ENCODE measurements at regions not wholly inside any gene's neighbourhood (a gene's known extent, or its start where the extent isn't known, plus 50 kb on each side); places are given as distances from the start of the nearest gene placed in this dataset.

DNA sequence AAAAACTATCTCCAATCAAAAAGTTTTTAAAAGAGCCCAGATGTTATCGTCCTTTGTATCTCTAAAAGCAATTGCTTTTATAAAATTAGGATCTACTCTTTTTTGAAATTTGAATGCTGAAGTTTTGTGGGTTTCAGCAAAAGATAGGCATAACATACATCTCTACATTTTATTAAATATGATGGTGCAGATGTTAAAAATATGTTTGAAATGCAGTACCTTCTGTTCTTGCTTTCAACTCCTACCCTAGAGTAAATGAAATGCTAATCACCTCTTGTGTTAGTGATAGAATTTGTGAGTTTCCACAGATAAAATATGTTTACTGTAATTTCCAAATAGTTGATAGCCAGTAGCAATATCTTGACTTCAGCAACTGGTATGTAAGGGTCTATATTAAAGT, 95.7 kb upstream of the VPREB1 start:
- no peak for DNase-seq (ENCODE audit: low read depth)

- no peak for DNase-seq (ENCODE audit: low read depth)
Observed at GRCh38 chr22:22144858-22145257, 99.7 kb upstream of the VPREB1 start.

GRCh38 chr22:22143448-22143847, 101.1 kb upstream of the VPREB1 start:
- no peak for DNase-seq (ENCODE audit: low read depth)

- DNase-seq (ENCODE audit: low read depth) = no peak
Observed at GRCh38 chr22:22142661-22143060, 101.9 kb upstream of the VPREB1 start.

DNA sequence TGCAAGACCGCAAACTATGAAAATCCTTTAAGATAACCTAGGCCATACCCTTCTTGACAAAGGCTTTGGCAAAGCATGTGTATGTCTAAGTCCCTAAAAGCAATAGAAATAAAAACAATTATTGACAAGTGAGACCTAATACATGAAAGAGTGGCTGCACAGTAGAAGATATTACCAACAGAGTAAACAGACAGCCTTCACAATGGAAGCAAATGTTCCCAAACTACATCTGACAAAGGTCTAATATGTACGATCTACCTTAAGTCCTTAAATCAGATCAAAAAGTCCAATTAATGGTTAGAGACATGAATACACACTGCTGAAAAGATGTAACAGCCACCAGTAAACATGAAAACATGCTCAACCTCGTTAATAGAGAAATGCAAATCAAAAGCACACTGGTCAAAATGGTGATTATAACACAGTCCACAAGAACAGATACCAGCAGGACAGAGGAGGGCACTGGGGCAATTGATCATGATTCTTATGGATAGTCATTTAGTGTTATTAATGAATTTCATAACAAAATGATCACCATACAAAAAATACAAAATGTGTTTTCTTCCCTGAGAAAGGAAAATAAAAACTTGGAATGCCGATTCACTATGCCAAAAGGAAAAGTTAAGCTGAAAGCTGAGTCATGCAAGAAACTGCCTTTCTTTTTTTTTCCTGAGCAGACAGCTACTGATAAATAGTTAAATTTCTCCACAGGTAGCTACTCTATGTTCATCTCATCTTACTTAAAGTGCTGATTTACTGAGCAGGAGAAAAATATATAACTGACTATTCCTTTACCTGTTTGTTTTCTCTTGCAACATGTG, 102.6 kb upstream of the VPREB1 start:
- DNase-seq (ENCODE audit: low read depth) = no peak

DNA sequence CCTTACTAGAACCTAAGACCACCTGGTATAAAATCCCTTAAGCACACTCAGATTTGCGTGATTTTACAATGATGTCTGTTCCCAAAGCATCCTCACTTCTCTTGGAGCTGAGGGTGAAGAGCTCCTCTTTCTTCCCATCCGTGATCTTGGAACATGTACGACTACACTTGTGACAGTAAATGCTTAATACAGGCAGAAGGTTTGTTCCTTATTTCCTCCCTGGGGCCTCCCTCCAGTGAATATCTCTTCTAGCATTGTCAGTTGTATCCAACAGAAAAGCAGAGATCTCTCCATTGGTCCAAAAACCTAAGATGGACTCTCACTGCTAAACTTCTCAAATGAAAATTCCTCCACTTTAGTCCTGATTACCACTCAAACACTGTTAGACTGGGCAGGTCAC, 103.6 kb upstream of the VPREB1 start:
- no peak for DNase-seq (ENCODE audit: low read depth)

GRCh38 chr22:22139364-22139763, 105.2 kb upstream of the VPREB1 start:
- no peak for DNase-seq (ENCODE audit: low read depth)

DNA sequence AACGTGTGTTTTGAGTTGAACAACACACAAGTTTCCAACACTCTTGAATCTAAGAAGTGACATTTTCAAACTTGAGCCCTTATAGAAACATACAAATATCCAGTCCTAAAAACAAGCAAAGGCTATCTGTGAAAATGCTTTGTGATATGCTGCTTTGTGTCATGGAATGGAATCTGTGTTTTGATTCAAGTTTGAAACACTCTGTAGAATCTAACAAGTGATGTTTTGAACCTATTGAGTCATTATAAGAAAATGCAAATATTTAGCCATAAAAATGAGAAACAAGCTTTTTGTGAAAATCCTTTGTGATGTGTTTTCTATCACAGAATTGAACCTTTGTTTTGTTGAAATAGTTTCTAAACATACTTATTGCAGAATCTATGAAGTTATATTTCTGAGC, 105.7 kb upstream of the VPREB1 start:
- no peak for DNase-seq (ENCODE audit: low read depth)

- DNase-seq (ENCODE audit: low read depth) = no peak
Observed at GRCh38 chr22:22137891-22138290, 106.7 kb upstream of the VPREB1 start.

GRCh38 chr22:22133910-22134309, 110.7 kb upstream of the VPREB1 start:
- no peak for DNase-seq (ENCODE audit: low read depth)

DNA sequence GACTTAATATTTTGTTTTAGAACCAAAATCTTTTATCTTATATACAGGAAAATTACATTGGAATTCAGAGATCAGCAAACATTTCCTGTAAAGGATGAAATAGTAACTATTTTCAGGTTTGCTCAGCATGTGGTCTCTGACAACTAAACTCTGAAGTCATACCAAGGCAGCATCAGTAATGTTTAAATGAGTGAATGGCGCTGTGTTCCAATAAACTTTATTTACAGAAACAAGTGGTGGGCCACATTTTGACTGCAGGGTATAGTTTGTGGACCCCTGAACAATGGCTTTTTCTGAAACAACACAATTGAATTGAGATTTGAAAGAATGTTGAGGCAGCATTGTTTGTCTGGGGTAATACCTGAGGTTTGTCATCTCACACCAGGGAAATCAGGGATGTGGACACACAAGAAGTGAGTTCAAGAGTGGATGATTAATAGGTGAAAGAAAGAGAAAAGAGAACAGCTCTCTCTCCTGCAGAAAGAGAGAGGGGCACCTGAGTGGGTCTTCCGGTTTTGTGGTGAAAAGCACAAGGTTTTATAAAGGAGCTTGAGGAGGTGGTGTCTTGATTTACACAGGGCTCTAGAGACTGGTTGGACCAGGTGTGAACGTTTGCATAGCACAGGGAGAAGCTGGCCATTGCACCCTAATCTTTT, 113.5 kb upstream of the VPREB1 start:
- DNase-seq (ENCODE audit: low read depth) = no peak

GRCh38 chr22:22129387-22129786, 115.2 kb upstream of the VPREB1 start:
- no peak for DNase-seq (ENCODE audit: low read depth)

GRCh38 chr22:22128440-22128839, 116.1 kb upstream of the VPREB1 start:
- no peak for DNase-seq (ENCODE audit: low read depth)

- DNase-seq (ENCODE audit: low read depth) = no peak
Observed at GRCh38 chr22:22127100-22127499, 117.5 kb upstream of the VPREB1 start.

GRCh38 chr22:22125579-22126468, 118.8 kb upstream of the VPREB1 start:
- no peak for DNase-seq (ENCODE audit: low read depth)

DNA sequence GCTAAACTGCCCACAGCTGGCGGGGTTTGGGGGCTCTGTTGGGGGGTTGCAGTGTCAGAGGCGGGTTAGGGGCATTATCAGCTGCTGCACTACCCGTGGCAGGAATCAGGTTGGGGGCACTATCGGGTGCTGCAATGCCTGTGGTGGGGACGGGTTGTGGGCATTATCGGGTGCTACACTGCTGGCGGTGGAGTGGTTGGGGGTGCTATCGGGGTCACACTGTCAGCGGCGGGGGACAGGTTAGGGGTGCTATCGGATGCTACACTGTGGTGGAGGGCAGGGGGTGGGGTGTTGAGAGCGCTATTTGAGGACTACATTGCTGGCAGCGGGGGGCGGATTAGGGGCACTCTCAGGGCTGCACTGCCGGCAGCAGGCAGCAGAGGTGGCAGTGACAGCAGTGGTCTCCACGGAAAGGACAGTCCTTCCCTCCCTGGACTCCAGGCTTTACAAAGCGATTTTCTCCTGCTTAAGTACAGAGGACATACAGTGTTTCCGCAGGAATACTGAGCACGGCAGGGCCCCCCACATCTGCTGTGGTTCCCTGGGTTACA, 119.5 kb upstream of the VPREB1 start:
- no peak for DNase-seq (ENCODE audit: low read depth)

GRCh38 chr22:22124374-22124773, 120.2 kb upstream of the VPREB1 start:
- DNase-seq (ENCODE audit: low read depth) = no peak

DNA sequence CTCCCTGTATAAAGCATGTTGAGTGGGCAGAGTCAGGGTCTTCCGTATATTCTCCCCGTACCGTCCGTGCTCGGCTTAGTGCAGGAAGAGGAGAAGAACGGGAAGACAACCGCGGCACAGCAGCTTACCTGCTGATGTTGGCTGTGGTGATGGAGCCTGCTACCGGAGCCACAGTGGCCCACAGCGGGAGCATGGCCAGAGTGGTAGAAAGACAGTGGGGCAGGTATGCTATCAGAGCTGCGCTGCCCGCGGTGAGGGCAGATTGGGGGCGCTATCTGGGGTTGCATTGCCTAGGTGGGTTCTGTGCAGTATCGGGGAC, 120.7 kb upstream of the VPREB1 start:
- DNase-seq (ENCODE audit: low read depth) = no peak

- DNase-seq (ENCODE audit: low read depth) = no peak
Observed at GRCh38 chr22:22123118-22123959, 121.2 kb upstream of the VPREB1 start.

DNA sequence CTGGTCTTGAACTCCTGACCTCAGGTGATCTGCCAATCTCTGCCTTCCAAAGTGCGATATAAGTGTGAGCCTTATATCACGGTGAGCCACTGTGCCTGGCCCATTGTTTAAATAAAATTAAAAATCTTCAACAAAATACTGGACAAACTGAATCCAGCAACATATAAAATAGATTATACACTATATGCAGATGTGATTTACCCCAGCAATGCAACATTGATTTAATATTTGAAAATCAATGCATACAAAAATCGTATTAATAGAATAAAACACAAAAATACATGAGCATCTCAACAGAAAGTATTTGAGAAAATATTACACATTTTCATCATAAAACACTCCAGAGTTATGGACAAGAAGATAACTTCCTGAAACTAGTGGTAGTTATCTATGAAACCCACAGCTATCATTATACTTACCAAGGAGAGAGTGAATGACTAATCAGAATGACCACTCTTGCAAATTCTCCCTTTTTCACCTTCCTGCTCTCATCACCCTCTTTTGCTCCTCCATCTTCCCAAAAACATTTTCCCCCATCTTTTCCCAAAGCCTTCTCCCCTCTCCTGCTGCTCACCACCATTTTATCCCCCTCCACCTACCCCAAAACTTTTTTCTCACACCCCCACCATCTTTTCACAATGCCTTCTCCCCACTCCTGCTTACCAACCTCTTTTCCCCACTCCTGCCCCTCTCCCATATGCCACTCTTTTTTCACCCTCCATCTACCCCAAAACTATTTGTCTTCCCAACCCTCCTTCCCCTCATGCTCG, 122.1 kb upstream of the VPREB1 start:
- DNase-seq (ENCODE audit: low read depth) = no peak

DNA sequence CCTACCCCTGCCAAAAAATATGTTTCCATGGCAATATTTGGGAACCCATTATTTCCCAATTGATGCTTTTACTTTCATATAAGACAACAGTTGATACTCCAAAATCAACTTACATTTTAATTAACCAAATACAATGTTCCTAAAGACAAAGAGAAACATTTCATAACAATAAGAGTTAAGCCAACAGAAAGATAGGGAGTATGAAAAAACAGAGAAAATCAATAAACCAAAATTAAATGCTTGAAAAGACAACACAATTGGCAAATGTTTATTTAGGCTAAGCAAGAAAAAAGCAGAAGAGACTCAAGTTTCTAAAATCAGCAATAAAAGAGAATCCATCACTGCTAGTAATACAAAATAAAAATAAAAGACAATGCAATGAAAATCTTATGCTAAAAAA, 123.1 kb upstream of the VPREB1 start:
- DNase-seq (ENCODE audit: low read depth) = no peak

Data from activated T-cell treated with anti-CD3 and anti-CD28 coated beads for 24 hours (primary cell).